K562 (cell line): ENCODE measurements at regions not wholly inside any gene's neighbourhood (a gene's known extent, or its start where the extent isn't known, plus 50 kb on each side); places are given as distances from the start of the nearest gene placed in this dataset.

Experiments
- ATAC-seq: fragments of 200-7000 bp; cut with Tn5 transposase; 3 replicates; pipeline ENCODE4 v1.9.1; 2020; ENCODE audit warnings: moderate library complexity
- BruUV-seq: library from RNA; stranded (reverse); fragments of 400-500 nt; replicated peaks from 2 replicates; lab custom pipeline; 2021; lab: Mats Ljungman, UMichigan
- CTCF ChIA-PET: fragments of 300-600 bp; formaldehyde crosslinking; extraction: SDS; loops from one replicate; lab custom pipeline; 2021; ENCODE audit warnings: low intra/inter-chr PET ratio; lab: Yijun Ruan, JAX
- POLR2A ChIA-PET: fragments of 300-600, 350-650 bp; sonication (Branson Sonifier 250); formaldehyde crosslinking; extraction: SDS; loops from one replicate; lab custom pipeline; 2021; ENCODE audit warnings: antibody characterized with exemption, inconsistent platforms; lab: Yijun Ruan, JAX
- DNase-seq, 4 experiments: peaks; one replicate each; pipeline versions ENCODE4 v3.0.0 to v3.0.0-alpha.2; 2011 to 2018; ENCODE audit warnings: low spot score in 3 of 4, mixed read lengths in 3 of 4; ENCODE audit errors: extremely low read depth in 1 of 4
- FAIRE-seq: peaks from 2 replicates; lab custom pipeline; 2011; peaks lifted over from hg19 to GRCh38; lab: Jason Lieb, UNC
- H2AFZ ChIP-seq: 2 replicates; pipeline ENCODE4 v1.6.0; 2011; ENCODE audit warnings: low read depth, low read length, control low read depth, inconsistent platforms
- H3K27ac ChIP-seq: fragments of 200-600 bp; 3 replicates; pipeline ENCODE4 v1.8.0; 2011; ENCODE audit warnings: low read depth, mild to moderate bottlenecking, control low read depth, inconsistent platforms, low read length, moderate library complexity, mixed read lengths; ENCODE audit errors: extremely low read depth
- H3K27me3 ChIP-seq, 2 experiments: fragments of 300-600 bp in 1 of 2; 2 replicates in 1 of 2; 3 replicates in 1 of 2; pipeline versions ENCODE4 v1.6.0 to v1.8.0; 2011; ENCODE audit warnings: inconsistent platforms in 2 of 2, low read length in 2 of 2, mild to moderate bottlenecking in 1 of 2, mixed read lengths in 1 of 2, moderate library complexity in 1 of 2; ENCODE audit not compliant: control insufficient read depth in 2 of 2, insufficient read depth in 2 of 2
- H3K36me3 ChIP-seq: fragments of 300-600 bp; 3 replicates; pipeline ENCODE4 v1.8.0; 2011; ENCODE audit warnings: mild to moderate bottlenecking, low read length, inconsistent platforms; ENCODE audit not compliant: control insufficient read depth, insufficient read depth
- H3K4me1 ChIP-seq, 2 experiments: fragments of 200-600 bp in 1 of 2; replicated peaks in 1 of 2; 2 replicates in 1 of 2; 3 replicates in 1 of 2; pipeline versions ENCODE4 v1.5.1 to v1.8.0; 2011; ENCODE audit warnings: inconsistent platforms in 2 of 2, low read length in 2 of 2, mild to moderate bottlenecking in 1 of 2, mixed read lengths in 1 of 2, moderate library complexity in 1 of 2; ENCODE audit not compliant: control insufficient read depth in 2 of 2, insufficient read depth in 2 of 2
- H3K4me2 ChIP-seq: 2 replicates; pipeline ENCODE4 v1.6.1; 2011; ENCODE audit warnings: low read length, control low read depth, inconsistent platforms, mixed read lengths; ENCODE audit not compliant: insufficient read depth
- H3K4me3 ChIP-seq: fragments of 200-600 bp; sonication (generic), shearing (Covaris generic); 2 replicates; pipeline ENCODE4 v1.5.1; 2016; ENCODE audit warnings: control low read depth, inconsistent platforms
- H3K79me2 ChIP-seq: fragments of 200-600 bp; 3 replicates; pipeline ENCODE4 v1.8.0; 2011; ENCODE audit warnings: low read length, inconsistent platforms; ENCODE audit not compliant: control insufficient read depth, insufficient read depth
- H3K9ac ChIP-seq, 2 experiments: 2 replicates each; pipeline versions ENCODE4 v1.6.0 to v1.6.1; 2011; ENCODE audit warnings: low read depth in 2 of 2, low read length in 2 of 2, control low read depth in 1 of 2, inconsistent platforms in 1 of 2, mild to moderate bottlenecking in 1 of 2, mixed read lengths in 1 of 2; ENCODE audit not compliant: insufficient read depth in 1 of 2
- H3K9me1 ChIP-seq: one replicate; pipeline ENCODE4 v1.6.0; 2011; ENCODE audit warnings: inconsistent platforms, mild to moderate bottlenecking, low read length, moderate library complexity; ENCODE audit not compliant: control insufficient read depth, insufficient read depth
- H3K9me3 ChIP-seq: replicated peaks from 2 replicates; pipeline ENCODE4 v1.5.1; 2011; ENCODE audit warnings: low read depth, low read length, inconsistent platforms; ENCODE audit not compliant: control insufficient read depth, insufficient read depth
- H4K20me1 ChIP-seq: replicated peaks from 2 replicates; pipeline ENCODE4 v1.6.1; 2011; ENCODE audit warnings: low read length, inconsistent platforms, mixed read lengths; ENCODE audit not compliant: control insufficient read depth, insufficient read depth
- BACH1 ChIP-seq: fragments of 200-800 bp; sonication (Bioruptor generic); IDR thresholded peaks from 2 replicates; pipeline ENCODE4 v1.6.1; 2016; ENCODE audit warnings: missing genetic modification characterization, missing compliant biosample characterization
- DEAF1 ChIP-seq: fragments of 450-650 bp; formaldehyde crosslinking; IDR thresholded peaks from 2 replicates; pipeline ENCODE4 v1.4.0; 2020; ENCODE audit warnings: mild to moderate bottlenecking, moderate library complexity
- FOSL1 ChIP-seq: fragments of 200-800 bp; sonication (Bioruptor generic); conservative IDR thresholded peaks from 2 replicates; pipeline ENCODE4 v1.6.1; 2016; ENCODE audit warnings: missing genetic modification characterization, missing compliant biosample characterization
- FOXM1 ChIP-seq, 2 experiments: fragments of 450-650 bp in 1 of 2; sonication (generic) in 1 of 2; formaldehyde crosslinking in 1 of 2; IDR thresholded peaks; 2 replicates each; pipeline versions ENCODE4 v1.6.1 to v1.9.0; 2017 to 2022; ENCODE audit warnings: low read depth in 2 of 2, mild to moderate bottlenecking in 2 of 2, missing genetic modification reagents in 1 of 2, moderate library complexity in 1 of 2
- HMG20B ChIP-seq: fragments of 250-450 bp; sonication (Bioruptor Pico); IDR thresholded peaks from 2 replicates; pipeline ENCODE4 v1.5.0; 2021; ENCODE audit warnings: mild to moderate bottlenecking
- POLR2G ChIP-seq: fragments of 200-400 bp; formaldehyde crosslinking; IDR thresholded peaks from 2 replicates; pipeline ENCODE4 v1.6.1; 2017; ENCODE audit warnings: low read depth, mild to moderate bottlenecking, antibody characterized with exemption, low read length, moderate library complexity
- SAFB2 ChIP-seq: fragments of 200-400 bp; formaldehyde crosslinking; IDR thresholded peaks from 2 replicates; pipeline ENCODE4 v1.6.1; 2018; ENCODE audit warnings: borderline replicate concordance, low read length, low read depth, moderate library complexity; ENCODE audit not compliant: severe bottlenecking
- THAP12 ChIP-seq: fragments of 250-450 bp; sonication (Bioruptor Pico); IDR thresholded peaks from 2 replicates; pipeline ENCODE4 v1.9.0; 2021; ENCODE audit warnings: mild to moderate bottlenecking, inconsistent platforms
- VEZF1 ChIP-seq: fragments of 200-800 bp; sonication (Bioruptor generic); IDR thresholded peaks from 2 replicates; pipeline ENCODE4 v1.6.1; 2017; ENCODE audit warnings: missing genetic modification characterization, missing compliant biosample characterization
- ZNF184 ChIP-seq: sonication (generic); formaldehyde crosslinking; IDR thresholded peaks from 2 replicates; pipeline ENCODE4 v1.5.0; 2020; ENCODE audit warnings: missing genetic modification reagents
- ZNF398 ChIP-seq: fragments of 250-450 bp; sonication (Bioruptor Pico); IDR thresholded peaks from 2 replicates; pipeline ENCODE4 v1.8.0; 2021; ENCODE audit warnings: moderate library complexity, mild to moderate bottlenecking, inconsistent platforms
- WGBS: fragments of 100-300 bp; shearing (Covaris generic); methylation state at CpG from one replicate; pipeline ENCODE4 v1.1.6; 2016; ENCODE audit warnings: low coverage, mixed read lengths; ENCODE audit not compliant: insufficient coverage; ENCODE audit errors: missing lambda C conversion rate; 5-methylcytosine and 5-hydroxymethylcytosine counted together
- in situ Hi-C: fragments of 300-500 bp; cut with MboI; formaldehyde crosslinking; loops from 4 replicates; pipeline ENCODE4 v1.15.0; 2018; ENCODE audit warnings: inconsistent platforms, mixed read lengths
- intact Hi-C: fragments of 100-400 bp; cut with micrococcal nuclease; formaldehyde crosslinking; loops from 2 replicates; pipeline ENCODE4 v1.14.2; 2022

GRCh38 chr10:121179006-121179405 lies 327.8 kb downstream of the WDR11 start (continued):
- TF ChIP-seq VEZF1 (CRISPR knock-in tag) (no peak), HMG20B (CRISPR knock-in tag) (no peak), THAP12 (CRISPR knock-in tag) (no peak), ZNF184 (no peak), SAFB2 (no peak)

- no peak overlapping the region for H3K27ac ChIP-seq
- ATAC-seq (no peak), FAIRE-seq (no peak), DNase-seq (no peak)
- no peak overlapping the region for H3K4me2 ChIP-seq
- POLR2A ChIA-PET = no interaction called here
- no peaks in the 10 kb centered on the region; a peak in 1 of 5 replicates for H3K27me3 ChIP-seq
- in situ Hi-C loops (no loop called here), intact Hi-C loops (no loop called here)
- CTCF ChIA-PET = no interaction called here
- no peak overlapping the region for H3K9ac ChIP-seq
- 0% methylated on average over 2 of the region's 2 CpGs for WGBS
- H3K4me1 ChIP-seq = no peaks in the 10 kb centered on the region
- H3K36me3 ChIP-seq = no peaks in the 10 kb centered on the region
- no peaks in the 10 kb centered on the region for H3K9me1 ChIP-seq
- no peaks in the 10 kb centered on the region for H4K20me1 ChIP-seq
- H2AFZ ChIP-seq = no peak overlapping the region
- no peak overlapping the region for H3K4me3 ChIP-seq
- BruUV-seq = no TSS peak
- H3K79me2 ChIP-seq = no peaks in the 10 kb centered on the region
- no peaks in the 10 kb centered on the region for H3K9me3 ChIP-seq
- no peak for TF ChIP-seq FOSL1 (tag)
- TF ChIP-seq FOXM1 (IDR thresholded peaks at IDR 0.05; ENCODE audit: low read depth) = no peak
- no peak for TF ChIP-seq FOXM1 (CRISPR knock-in tag; IDR thresholded peaks at IDR 0.05; ENCODE audit: low read depth)
- no peak for TF ChIP-seq BACH1
- no peak for TF ChIP-seq DEAF1
- TF ChIP-seq ZNF398 (CRISPR knock-in tag) = no peak
- no peak for TF ChIP-seq POLR2G
Observed at GRCh38 chr10:121182219-121182618, 331.1 kb downstream of the WDR11 start.
